ENCODE measurements at regions not wholly inside any gene's neighbourhood (a gene's known extent, or its start where the extent isn't known, plus 50 kb on each side); places are given as distances from the start of the nearest gene placed in this dataset.

GRCh38 chr20:55471052-55472006 is 534.0 kb downstream of the CBLN4 start:
- no peak for DNase-seq (ENCODE audit: low read depth)
- TF ChIP-seq, protein P1, sequence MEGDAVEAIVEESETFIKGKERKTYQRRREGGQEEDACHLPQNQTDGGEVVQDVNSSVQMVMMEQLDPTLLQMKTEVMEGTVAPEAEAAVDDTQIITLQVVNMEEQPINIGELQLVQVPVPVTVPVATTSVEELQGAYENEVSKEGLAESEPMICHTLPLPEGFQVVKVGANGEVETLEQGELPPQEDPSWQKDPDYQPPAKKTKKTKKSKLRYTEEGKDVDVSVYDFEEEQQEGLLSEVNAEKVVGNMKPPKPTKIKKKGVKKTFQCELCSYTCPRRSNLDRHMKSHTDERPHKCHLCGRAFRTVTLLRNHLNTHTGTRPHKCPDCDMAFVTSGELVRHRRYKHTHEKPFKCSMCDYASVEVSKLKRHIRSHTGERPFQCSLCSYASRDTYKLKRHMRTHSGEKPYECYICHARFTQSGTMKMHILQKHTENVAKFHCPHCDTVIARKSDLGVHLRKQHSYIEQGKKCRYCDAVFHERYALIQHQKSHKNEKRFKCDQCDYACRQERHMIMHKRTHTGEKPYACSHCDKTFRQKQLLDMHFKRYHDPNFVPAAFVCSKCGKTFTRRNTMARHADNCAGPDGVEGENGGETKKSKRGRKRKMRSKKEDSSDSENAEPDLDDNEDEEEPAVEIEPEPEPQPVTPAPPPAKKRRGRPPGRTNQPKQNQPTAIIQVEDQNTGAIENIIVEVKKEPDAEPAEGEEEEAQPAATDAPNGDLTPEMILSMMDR (conservative IDR thresholded peaks at IDR 0.05; ENCODE audit: low read depth, low read length) = no peak
- H3K4me3 ChIP-seq (ENCODE audit: low read length) = no peak overlapping the region

DNA sequence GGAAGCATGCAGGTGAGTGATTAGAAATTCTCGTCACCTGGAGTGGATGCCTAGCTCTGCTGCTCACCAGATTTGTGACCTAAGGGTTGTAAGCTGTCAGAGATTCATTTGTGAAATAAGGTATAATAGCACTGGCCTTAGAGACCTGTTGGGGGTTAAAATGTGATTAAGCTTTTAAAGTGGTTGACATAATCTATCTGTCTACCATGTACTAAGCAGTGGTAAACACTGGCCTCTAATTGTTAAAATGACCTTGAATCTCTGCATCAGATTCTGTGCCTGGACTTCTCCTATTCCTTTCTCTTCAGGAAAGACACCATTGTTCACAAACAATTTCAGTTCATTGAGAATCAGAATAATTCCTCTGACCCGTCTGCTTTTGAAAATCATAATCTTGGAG is 536.2 kb downstream of the CBLN4 start:
- H3K4me3 ChIP-seq (ENCODE audit: low read length) = no peak overlapping the region
- no peak for DNase-seq (ENCODE audit: low read depth)
- TF ChIP-seq, protein P1 (conservative IDR thresholded peaks at IDR 0.05; ENCODE audit: low read depth, low read length) = no peak

DNA sequence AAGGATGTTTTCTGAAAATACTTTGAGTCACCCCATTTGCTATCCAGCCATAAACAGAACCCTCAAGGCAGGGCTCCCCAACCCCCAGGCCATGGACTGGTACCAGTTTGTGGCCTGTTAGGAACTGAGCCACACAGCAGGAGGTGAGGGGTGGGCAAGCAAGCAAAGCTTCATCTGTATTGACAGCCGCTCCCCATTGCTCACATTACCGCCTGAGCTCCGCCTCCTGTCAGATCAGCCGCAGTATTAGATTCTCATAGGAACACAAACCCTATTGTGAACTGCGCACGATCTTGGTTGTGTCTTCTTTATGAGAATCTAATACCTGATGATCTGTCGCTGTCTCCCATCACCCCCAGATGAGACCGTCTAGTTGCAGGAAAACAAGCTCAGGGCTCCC is 543.8 kb downstream of the CBLN4 start:
- TF ChIP-seq, protein P1 (conservative IDR thresholded peaks at IDR 0.05; ENCODE audit: low read depth, low read length) = no peak
- no peak overlapping the region for H3K4me3 ChIP-seq (ENCODE audit: low read length)
- DNase-seq (ENCODE audit: low read depth) = no peak

DNA sequence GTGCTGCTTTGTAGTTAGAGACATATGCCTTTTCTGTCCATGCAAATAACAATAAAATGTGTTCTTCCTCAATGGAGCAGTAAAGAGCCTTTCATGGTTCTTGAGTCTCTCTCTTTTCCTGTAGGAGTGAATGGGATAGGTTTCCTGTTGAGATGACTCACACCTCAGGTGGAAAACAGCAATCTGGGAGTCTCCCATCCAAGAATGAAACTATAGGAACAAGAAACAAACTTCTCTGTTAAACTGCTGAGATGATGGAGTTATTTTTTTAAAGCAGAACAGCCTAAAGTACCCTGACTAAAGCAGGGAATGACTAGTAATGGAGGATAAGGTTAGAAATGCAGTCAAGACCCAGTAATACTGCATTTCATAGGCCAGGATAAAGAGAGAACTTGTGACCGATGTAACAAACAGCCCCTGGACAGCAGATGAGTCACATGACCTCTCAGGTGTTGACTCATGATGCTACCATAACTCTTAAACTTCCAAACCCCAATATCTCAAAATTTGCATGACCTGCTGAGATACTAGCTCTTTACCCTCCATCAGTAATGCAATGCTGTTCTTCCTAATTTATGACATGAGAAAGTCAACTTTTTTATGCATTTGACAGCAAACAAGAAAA is 548.9 kb downstream of the CBLN4 start:
- H3K4me3 ChIP-seq (ENCODE audit: low read length) = no peak overlapping the region
- TF ChIP-seq, protein P1 (conservative IDR thresholded peaks at IDR 0.05; ENCODE audit: low read depth, low read length) = no peak
- DNase-seq (ENCODE audit: low read depth) = no peak

DNA sequence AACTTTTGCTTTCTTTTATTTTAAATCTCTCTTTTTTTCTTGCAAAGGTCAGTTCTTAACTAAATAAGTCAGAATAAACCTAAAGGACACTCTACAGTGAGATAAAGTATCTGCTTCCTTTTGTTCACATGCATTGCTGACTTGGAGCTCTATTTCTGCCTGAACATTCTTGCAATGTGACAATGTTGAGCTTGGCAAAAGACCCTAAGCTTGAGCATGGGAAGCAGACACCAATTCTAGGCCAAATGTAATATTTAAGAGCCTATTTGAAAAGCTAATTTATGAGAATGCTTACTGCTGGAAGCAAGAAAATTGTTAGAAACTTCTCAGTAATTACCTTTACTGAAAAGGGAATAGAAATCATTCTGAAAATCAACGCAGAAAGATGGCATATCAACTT is 556.2 kb downstream of the CBLN4 start:
- TF ChIP-seq, protein P1 (conservative IDR thresholded peaks at IDR 0.05; ENCODE audit: low read depth, low read length) = no peak
- no peak overlapping the region for H3K4me3 ChIP-seq (ENCODE audit: low read length)
- DNase-seq (ENCODE audit: low read depth) = no peak

- TF ChIP-seq, protein P1 (conservative IDR thresholded peaks at IDR 0.05; ENCODE audit: low read depth, low read length) = no peak
- no peak for DNase-seq (ENCODE audit: low read depth)
Observed at GRCh38 chr20:55446301-55446700, 559.0 kb downstream of the CBLN4 start.

More at GRCh38 chr20:55446301-55446700, 559.0 kb downstream of the CBLN4 start:
- H3K4me3 ChIP-seq (ENCODE audit: low read length) = no peak overlapping the region

All from retinal pigment epithelial cell (primary cell).